A673 (cell line): ENCODE measurements at regions not wholly inside any gene's neighbourhood (a gene's known extent, or its start where the extent isn't known, plus 50 kb on each side); places are given as distances from the start of the nearest gene placed in this dataset.

ENCODE experiments used
- BruUV-seq: library from RNA; stranded (reverse); fragments of 400-500 nt; replicated peaks from 2 replicates; lab custom pipeline; 2021; lab: Mats Ljungman, UMichigan
- CTCF ChIA-PET: fragments of 300-600 bp; sonication (Branson Sonifier 250); formaldehyde crosslinking; loops from one replicate; lab custom pipeline; 2022; ENCODE audit warnings: antibody characterized with exemption; lab: Charles Lee
- POLR2A ChIA-PET: fragments of 300-600 bp; sonication (Branson Sonifier 250); formaldehyde crosslinking; loops from one replicate; lab custom pipeline; 2022; ENCODE audit warnings: antibody characterized with exemption; ENCODE audit not compliant: low non-redundant PET; lab: Charles Lee
- DNase-seq: peaks from one replicate; pipeline ENCODE4 v3.0.0-alpha.2; 2015; ENCODE audit warnings: low spot score
- H3K27ac ChIP-seq: fragments of 200-600 bp; sonication (generic); 2 replicates; pipeline ENCODE4 v1.5.1; 2016; ENCODE audit warnings: mixed run types, low read depth, mild to moderate bottlenecking, mixed read lengths, antibody characterized with exemption, low read length; ENCODE audit not compliant: poor library complexity, severe bottlenecking
- H3K27me3 ChIP-seq: fragments of 200-600 bp; sonication (generic); replicated peaks from 2 replicates; pipeline ENCODE4 v1.6.1; 2017; ENCODE audit warnings: mixed run types, low read depth, mild to moderate bottlenecking, mixed read lengths, antibody characterized with exemption, low read length; ENCODE audit not compliant: insufficient read depth, poor library complexity
- H3K36me3 ChIP-seq: fragments of 200-600 bp; sonication (generic); 2 replicates; pipeline ENCODE4 v1.6.1; 2016; ENCODE audit warnings: mixed run types, mild to moderate bottlenecking, mixed read lengths, antibody characterized with exemption, low read length; ENCODE audit not compliant: insufficient read depth, poor library complexity, severe bottlenecking
- H3K4me1 ChIP-seq: fragments of 200-600 bp; sonication (generic); 2 replicates; pipeline ENCODE4 v1.6.1; 2017; ENCODE audit warnings: mixed run types, mild to moderate bottlenecking, mixed read lengths, antibody characterized with exemption, low read length; ENCODE audit not compliant: insufficient read depth, poor library complexity, severe bottlenecking
- H3K4me3 ChIP-seq: fragments of 200-600 bp; sonication (generic); 2 replicates; pipeline ENCODE4 v1.5.1; 2016; ENCODE audit warnings: low read depth, mixed run types, mild to moderate bottlenecking, mixed read lengths, low read length; ENCODE audit not compliant: poor library complexity, severe bottlenecking
- H3K9me3 ChIP-seq: fragments of 200-600 bp; sonication (generic); 2 replicates; pipeline ENCODE4 v1.6.1; 2016; ENCODE audit warnings: mixed run types, low read depth, mild to moderate bottlenecking, mixed read lengths, antibody characterized with exemption, low read length; ENCODE audit not compliant: poor library complexity, severe bottlenecking
- CTCF ChIP-seq: fragments of 300-800, 200-600 bp; sonication (generic); conservative IDR thresholded peaks from 2 replicates; pipeline ENCODE4 v1.5.1; 2017; ENCODE audit warnings: low read depth, mild to moderate bottlenecking, antibody characterized with exemption, low read length, moderate library complexity, mixed read lengths
- EZH2 ChIP-seq: fragments of 200-600 bp; sonication (generic); IDR thresholded peaks from 2 replicates; pipeline ENCODE4 v1.6.1; 2017; ENCODE audit warnings: borderline replicate concordance, low read depth, mild to moderate bottlenecking, mixed read lengths, antibody characterized with exemption, low read length; ENCODE audit not compliant: poor library complexity, severe bottlenecking
- intact Hi-C: fragments of 100-400 bp; cut with micrococcal nuclease; formaldehyde crosslinking; loops from one replicate; pipeline ENCODE4 v1.10.0; 2022; ENCODE audit not compliant: unreplicated experiment

GRCh38 chr6:126909493-126909892 lies 209.0 kb upstream of the RSPO3 start:
- H3K27ac ChIP-seq, result no peak overlapping the region
- H3K27me3 ChIP-seq, result no peaks in the 10 kb centered on the region
- H3K4me1 ChIP-seq, result peaks cover 7% of the 10 kb centered on the region
- DNase-seq, result no peak
- H3K36me3 ChIP-seq, result no peaks in the 10 kb centered on the region
- no TSS peak for BruUV-seq
- H3K9me3 ChIP-seq, result no peaks in the 10 kb centered on the region
- ChIA-PET POLR2A (interaction anchor here (0.6 kb wide), 1 partner anchor 273 kb away, joined by 3 read pairs; no protein-coding TSS in a partner anchor), CTCF (no interaction called here)
- H3K4me3 ChIP-seq, result no peak overlapping the region
- intact Hi-C loops, result no loop called here
- no peak for TF ChIP-seq CTCF
- TF ChIP-seq EZH2, result no peak

GRCh38 chr6:126913651-126914050 lies 204.8 kb upstream of the RSPO3 start:
- no peaks in the 10 kb centered on the region for H3K27me3 ChIP-seq
- ChIA-PET CTCF (no interaction called here), POLR2A (interaction anchor here (0.6 kb wide), 1 partner anchor 467 kb away, joined by 3 read pairs; no protein-coding TSS in a partner anchor)
- intact Hi-C loops, result no loop called here
- no peaks in the 10 kb centered on the region for H3K9me3 ChIP-seq
- H3K27ac ChIP-seq, result peak overlapping the region; percentile 65
- BruUV-seq, result no TSS peak
- no peaks in the 10 kb centered on the region for H3K36me3 ChIP-seq
- no peak for TF ChIP-seq CTCF
- no peak for TF ChIP-seq EZH2
- DNase-seq, result no peak
- no peak overlapping the region for H3K4me3 ChIP-seq
- H3K4me1 ChIP-seq, result peaks cover 19% of the 10 kb centered on the region

- no peak for DNase-seq
- Histone ChIP-seq H3K4me3 (no peak overlapping the region), H3K27me3 (no peaks in the 10 kb centered on the region), H3K36me3 (no peaks in the 10 kb centered on the region), H3K27ac (peak overlapping the region; percentile 65), H3K4me1 (peaks cover 19% of the 10 kb centered on the region), H3K9me3 (no peaks in the 10 kb centered on the region)
- no TSS peak for BruUV-seq
- ChIA-PET CTCF (no interaction called here), POLR2A (no interaction called here)
- intact Hi-C loops, result no loop called here
- TF ChIP-seq EZH2 (no peak), CTCF (no peak)
Measured at GRCh38 chr6:126914172-126914571, 204.3 kb upstream of the RSPO3 start.
